ENCODE measurements at regions not wholly inside any gene's neighbourhood (a gene's known extent, or its start where the extent isn't known, plus 50 kb on each side); places are given as distances from the start of the nearest gene placed in this dataset.
"Not testable (repeated sequence)": the region's sequence is repeated elsewhere in the genome, so short reads cannot be mapped to it uniquely, and the experiment has no call there.

DNA sequence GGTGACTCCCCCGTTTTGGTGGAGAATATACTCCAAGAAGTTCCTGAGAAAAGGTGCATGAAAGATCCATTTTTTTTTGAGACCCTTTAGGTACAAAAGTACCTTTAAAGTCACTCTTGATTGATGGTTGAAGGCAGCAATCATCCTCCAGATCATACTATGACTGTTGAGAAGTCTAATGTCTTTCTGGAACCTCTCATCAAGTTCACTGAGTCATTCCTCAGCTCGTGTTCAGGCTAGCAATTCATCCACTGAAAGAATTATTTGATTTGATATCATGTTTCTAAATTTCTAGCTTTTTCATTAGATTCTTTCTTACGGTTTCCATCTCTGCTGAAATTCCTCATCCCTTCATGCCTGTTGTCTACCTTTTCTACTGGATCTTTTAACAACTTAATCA lies 65.1 kb upstream of the GJB6 start:
- Histone ChIP-seq H3K9me2 (replicated peaks; ENCODE audit: insufficient read depth) (no peaks in the 10 kb centered on the region), H2AFZ (no peak overlapping the region), H3K4me1 (ENCODE audit: insufficient read depth) (no peaks in the 10 kb centered on the region), H3K36me3 (replicated peaks; ENCODE audit: insufficient read depth, low read depth) (no peaks in the 10 kb centered on the region), H3K79me2 (no peaks in the 10 kb centered on the region), H3K27me3 (peaks cover 4% of the 10 kb centered on the region), H3K27ac (no peak overlapping the region), H3K4me3 (no peak overlapping the region), H4K20me1 (ENCODE audit: insufficient read depth, poor library complexity, severe bottlenecking) (no peaks in the 10 kb centered on the region), H3K9me3 (ENCODE audit: low read depth) (no peaks in the 10 kb centered on the region), H3K4me2 (no peak overlapping the region)
- WGBS (ENCODE audit: low lambda C conversion rate, missing lambda C conversion rate), result 67% methylated on average over 3 of the region's 3 CpGs
- no peak for DNase-seq (ENCODE audit: low spot score)
- TF ChIP-seq, protein P1, sequence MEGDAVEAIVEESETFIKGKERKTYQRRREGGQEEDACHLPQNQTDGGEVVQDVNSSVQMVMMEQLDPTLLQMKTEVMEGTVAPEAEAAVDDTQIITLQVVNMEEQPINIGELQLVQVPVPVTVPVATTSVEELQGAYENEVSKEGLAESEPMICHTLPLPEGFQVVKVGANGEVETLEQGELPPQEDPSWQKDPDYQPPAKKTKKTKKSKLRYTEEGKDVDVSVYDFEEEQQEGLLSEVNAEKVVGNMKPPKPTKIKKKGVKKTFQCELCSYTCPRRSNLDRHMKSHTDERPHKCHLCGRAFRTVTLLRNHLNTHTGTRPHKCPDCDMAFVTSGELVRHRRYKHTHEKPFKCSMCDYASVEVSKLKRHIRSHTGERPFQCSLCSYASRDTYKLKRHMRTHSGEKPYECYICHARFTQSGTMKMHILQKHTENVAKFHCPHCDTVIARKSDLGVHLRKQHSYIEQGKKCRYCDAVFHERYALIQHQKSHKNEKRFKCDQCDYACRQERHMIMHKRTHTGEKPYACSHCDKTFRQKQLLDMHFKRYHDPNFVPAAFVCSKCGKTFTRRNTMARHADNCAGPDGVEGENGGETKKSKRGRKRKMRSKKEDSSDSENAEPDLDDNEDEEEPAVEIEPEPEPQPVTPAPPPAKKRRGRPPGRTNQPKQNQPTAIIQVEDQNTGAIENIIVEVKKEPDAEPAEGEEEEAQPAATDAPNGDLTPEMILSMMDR (IDR thresholded peaks at IDR 0.05; ENCODE audit: poor library complexity), result no peak
- TF ChIP-seq EZH2 (IDR thresholded peaks at IDR 0.05; ENCODE audit: borderline replicate concordance) (no peak), EZH2phosphoT487 (IDR thresholded peaks at IDR 0.05; ENCODE audit: low read depth, severe bottlenecking, unreplicated experiment) (no peak)

DNA sequence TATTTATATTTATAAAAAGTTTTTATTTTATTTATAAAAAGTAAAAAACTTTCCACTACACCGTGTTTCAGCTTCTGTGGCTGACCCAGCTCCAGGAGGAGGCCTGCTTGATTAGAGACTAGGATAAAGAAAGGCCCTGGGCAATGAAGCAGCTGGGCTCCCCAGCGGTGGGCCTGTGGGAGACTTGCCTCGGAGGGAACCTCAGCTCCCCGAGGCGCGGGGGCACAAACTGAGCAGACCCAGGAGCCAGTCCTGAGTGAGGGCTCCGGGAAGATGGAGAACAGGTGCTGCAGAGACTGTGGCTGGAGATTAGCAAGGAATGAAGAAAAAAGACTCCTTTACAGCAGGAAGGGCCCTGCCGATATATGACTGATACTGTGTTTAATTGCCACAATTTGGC lies 63.8 kb upstream of the GJB6 start:
- H3K9me3 ChIP-seq (ENCODE audit: low read depth), result no peaks in the 10 kb centered on the region
- whole genome bisulfite sequencing (ENCODE audit: low lambda C conversion rate, missing lambda C conversion rate), result 78% methylated on average over 8 of the region's 8 CpGs
- TF ChIP-seq, protein P1 (IDR thresholded peaks at IDR 0.05; ENCODE audit: poor library complexity), result no peak
- TF ChIP-seq EZH2 (IDR thresholded peaks at IDR 0.05; ENCODE audit: borderline replicate concordance) (no peak), EZH2phosphoT487 (IDR thresholded peaks at IDR 0.05; ENCODE audit: low read depth, severe bottlenecking, unreplicated experiment) (no peak)
- H3K4me3 ChIP-seq, result no peak overlapping the region
- H4K20me1 ChIP-seq (ENCODE audit: insufficient read depth, poor library complexity, severe bottlenecking), result no peaks in the 10 kb centered on the region
- no peaks in the 10 kb centered on the region for H3K36me3 ChIP-seq (replicated peaks; ENCODE audit: insufficient read depth, low read depth)
- H2AFZ ChIP-seq, result no peak overlapping the region
- no peaks in the 10 kb centered on the region for H3K9me2 ChIP-seq (replicated peaks; ENCODE audit: insufficient read depth)
- peaks cover 4% of the 10 kb centered on the region for H3K27me3 ChIP-seq
- H3K79me2 ChIP-seq, result no peaks in the 10 kb centered on the region
- no peak overlapping the region for H3K27ac ChIP-seq
- DNase-seq (ENCODE audit: low spot score), result no peak
- no peak overlapping the region for H3K4me2 ChIP-seq
- no peaks in the 10 kb centered on the region for H3K4me1 ChIP-seq (ENCODE audit: insufficient read depth)

DNA sequence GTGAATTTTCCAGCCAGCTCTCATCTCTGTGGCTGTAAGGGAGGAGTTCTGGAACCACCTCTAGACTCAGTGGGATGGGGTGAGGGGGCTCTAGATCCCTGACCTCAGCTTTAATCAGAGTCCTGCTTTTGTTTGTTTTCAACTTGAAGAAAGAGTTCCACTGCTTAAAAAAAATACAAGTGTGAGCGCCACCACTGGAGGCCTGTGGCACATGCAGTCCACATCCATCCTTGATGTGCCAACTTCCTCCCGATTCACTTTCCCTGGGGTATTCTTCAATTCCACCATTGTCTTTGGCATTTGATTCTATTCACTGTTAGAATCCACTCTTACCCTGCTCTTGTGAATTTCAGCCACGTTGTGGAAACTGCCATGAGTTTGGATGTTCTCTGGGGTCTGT lies 62.4 kb upstream of the GJB6 start:
- no peaks in the 10 kb centered on the region for H3K27me3 ChIP-seq
- H3K4me3 ChIP-seq, result no peak overlapping the region
- H2AFZ ChIP-seq, result no peak overlapping the region
- H3K9me3 ChIP-seq (ENCODE audit: low read depth), result no peaks in the 10 kb centered on the region
- no peaks in the 10 kb centered on the region for H4K20me1 ChIP-seq (ENCODE audit: insufficient read depth, poor library complexity, severe bottlenecking)
- H3K9me2 ChIP-seq (replicated peaks; ENCODE audit: insufficient read depth), result no peaks in the 10 kb centered on the region
- TF ChIP-seq, protein P1 (IDR thresholded peaks at IDR 0.05; ENCODE audit: poor library complexity), result no peak
- TF ChIP-seq EZH2phosphoT487 (IDR thresholded peaks at IDR 0.05; ENCODE audit: low read depth, severe bottlenecking, unreplicated experiment) (no peak), EZH2 (IDR thresholded peaks at IDR 0.05; ENCODE audit: borderline replicate concordance) (no peak)
- no peak overlapping the region for H3K27ac ChIP-seq
- WGBS (ENCODE audit: low lambda C conversion rate, missing lambda C conversion rate), result 49% methylated on average over 3 of the region's 3 CpGs
- no peaks in the 10 kb centered on the region for H3K36me3 ChIP-seq (replicated peaks; ENCODE audit: insufficient read depth, low read depth)
- no peak overlapping the region for H3K4me2 ChIP-seq
- DNase-seq (ENCODE audit: low spot score), result no peak
- H3K4me1 ChIP-seq (ENCODE audit: insufficient read depth), result no peaks in the 10 kb centered on the region
- H3K79me2 ChIP-seq, result no peaks in the 10 kb centered on the region

DNA sequence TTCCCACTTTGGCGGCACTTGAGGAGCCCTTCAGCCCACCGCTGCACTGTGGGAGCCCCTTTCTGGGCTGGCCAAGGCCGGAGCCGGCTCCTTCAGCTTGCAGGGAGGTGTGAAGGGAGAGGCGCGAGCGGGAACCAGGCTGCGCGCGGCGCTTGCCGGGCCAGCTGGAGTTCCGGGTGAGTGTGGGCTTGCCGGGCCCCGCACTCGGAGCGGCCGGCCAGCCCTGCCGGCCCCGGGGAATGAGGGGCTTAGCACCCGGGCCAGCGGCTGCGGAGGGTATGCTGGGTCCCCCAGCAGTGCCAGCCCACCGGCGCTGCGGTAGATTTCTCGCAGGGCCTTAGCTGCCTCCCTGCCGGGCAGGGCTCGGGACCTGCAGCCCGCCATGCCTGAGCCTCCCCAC lies 60.2 kb upstream of the GJB6 start:
- H3K27ac ChIP-seq; H3K4me1 ChIP-seq (ENCODE audit: insufficient read depth): not testable (repeated sequence)
- WGBS (ENCODE audit: low lambda C conversion rate, missing lambda C conversion rate), result 94% methylated on average over 24 of the region's 30 CpGs

More for the DNA sequence above, 60.2 kb upstream of the GJB6 start:
- H3K9me3 ChIP-seq (ENCODE audit: low read depth); H3K4me2 ChIP-seq; H2AFZ ChIP-seq; H3K79me2 ChIP-seq; DNase-seq (ENCODE audit: low spot score); H4K20me1 ChIP-seq (ENCODE audit: insufficient read depth, poor library complexity, severe bottlenecking); H3K4me3 ChIP-seq; H3K36me3 ChIP-seq (replicated peaks; ENCODE audit: insufficient read depth, low read depth); H3K9me2 ChIP-seq (replicated peaks; ENCODE audit: insufficient read depth); H3K27me3 ChIP-seq: not testable (repeated sequence)

Data from hepatocyte (in vitro differentiated cells).